IPS DF 4.7 (cell line): ENCODE measurements at regions not wholly inside any gene's neighbourhood (a gene's known extent, or its start where the extent isn't known, plus 50 kb on each side); places are given as distances from the start of the nearest gene placed in this dataset.

Experiments used
- DNase-seq: peaks from one replicate; pipeline ENCODE4 v3.0.0-alpha.2; 2013; ENCODE audit warnings: low spot score; ENCODE audit errors: extremely low read depth

DNA sequence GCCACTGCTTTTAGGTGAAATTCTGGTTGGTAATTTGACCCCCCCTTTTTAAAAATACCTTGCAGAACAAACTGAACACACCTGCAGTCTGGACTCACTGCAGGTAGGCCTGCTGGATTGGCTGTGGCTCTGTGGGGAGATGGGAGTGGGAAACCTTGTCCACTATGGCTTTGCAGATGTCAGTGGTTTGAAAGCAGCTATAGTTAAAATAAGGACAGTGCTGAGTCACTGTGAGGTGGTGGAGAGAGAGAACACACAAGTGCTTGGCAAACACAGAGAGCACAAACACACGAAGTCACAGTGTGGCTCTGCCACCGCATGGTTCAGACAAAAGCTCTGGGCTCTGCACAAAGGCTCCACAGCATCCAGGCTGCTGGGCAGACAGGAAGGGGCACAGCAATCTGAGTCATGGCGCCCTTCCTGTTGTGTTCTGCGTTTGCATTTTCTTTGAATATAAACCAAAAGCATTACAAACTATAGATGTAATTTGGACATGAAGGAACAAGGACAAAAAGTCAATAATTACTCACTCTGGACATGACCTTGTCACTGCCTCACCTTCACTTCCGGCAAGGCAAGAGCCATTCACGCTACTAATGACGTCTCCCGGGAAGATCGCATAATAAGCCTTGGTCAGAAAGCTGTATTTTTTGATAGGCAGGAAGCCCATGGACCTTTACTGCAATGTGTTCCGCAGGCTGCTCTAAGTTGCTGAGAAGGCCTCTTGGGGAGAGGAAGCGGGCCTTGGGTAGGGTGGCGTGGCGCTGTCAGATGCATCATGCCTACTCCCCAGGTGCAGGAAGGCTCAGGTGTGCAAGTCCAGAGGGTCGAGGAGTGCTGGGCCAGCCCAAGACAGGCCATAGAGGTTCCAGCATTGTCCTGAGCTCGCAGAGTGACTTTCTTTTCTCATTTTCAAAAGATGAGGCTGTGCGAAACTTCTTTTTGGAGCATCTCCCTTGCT is 60.1 kb upstream of the MED9 start:
- DNase-seq: no peak

DNA sequence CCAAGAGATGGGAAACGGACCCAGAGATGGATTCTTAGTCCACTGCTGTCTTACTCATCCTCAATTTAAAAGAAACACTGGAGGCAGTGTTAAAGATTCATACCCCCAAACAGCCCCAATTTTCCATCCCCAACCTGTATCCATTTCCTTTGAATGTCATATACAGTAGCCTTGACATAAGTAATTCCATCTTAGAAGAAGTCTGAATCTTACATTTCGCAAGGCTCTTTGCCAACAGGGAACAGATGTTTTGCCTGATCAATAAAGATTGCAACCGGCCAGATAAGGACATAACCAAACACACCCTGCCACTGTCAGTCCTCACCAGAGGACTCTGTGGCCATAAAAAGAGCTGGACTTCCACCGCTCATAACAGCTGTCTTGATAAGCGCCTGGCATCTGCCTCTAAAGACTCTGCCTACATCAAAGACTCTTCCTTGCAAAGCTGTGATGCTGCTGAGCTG is 59.0 kb upstream of the MED9 start:
- no peak for DNase-seq

DNA sequence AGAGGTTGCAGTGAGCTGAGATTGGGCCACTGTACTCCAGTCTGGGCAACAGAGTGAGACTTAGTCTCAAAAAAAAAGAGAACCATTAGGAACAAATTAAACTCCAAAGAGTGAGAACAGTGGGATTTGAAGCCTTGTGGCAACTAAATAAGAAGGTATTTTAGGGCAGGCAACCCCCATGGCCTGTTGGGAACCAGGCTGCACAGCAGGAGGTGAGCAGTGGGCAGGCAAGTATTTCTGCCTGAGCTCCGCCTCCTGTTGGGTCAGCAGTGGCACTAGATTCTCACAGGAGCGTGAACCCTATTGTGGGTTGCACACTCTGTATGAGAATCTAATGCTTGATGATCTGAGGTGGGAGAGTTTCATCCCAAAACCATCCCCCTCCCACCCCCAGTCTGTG is 57.6 kb upstream of the MED9 start:
- DNase-seq: no peak

DNA sequence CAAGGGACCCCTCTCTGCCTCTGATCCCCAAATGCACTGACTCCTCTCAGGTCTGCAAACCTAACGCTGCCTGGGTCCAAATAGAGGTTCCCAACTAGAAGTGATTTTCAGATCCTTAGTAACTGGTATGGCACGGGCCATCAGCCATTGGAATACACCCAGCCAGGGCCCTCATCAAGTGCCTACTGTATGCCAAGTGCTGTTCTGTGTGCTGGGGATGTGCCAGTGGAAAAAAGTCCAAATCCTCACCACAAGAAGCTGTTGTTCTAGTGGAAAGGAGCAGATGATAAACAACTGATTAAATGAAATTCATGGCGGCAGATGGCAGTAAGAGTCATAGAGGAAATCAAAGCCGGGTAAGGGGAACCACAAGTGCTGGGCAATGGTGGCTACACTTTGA is 57.2 kb upstream of the MED9 start:
- no peak for DNase-seq

DNA sequence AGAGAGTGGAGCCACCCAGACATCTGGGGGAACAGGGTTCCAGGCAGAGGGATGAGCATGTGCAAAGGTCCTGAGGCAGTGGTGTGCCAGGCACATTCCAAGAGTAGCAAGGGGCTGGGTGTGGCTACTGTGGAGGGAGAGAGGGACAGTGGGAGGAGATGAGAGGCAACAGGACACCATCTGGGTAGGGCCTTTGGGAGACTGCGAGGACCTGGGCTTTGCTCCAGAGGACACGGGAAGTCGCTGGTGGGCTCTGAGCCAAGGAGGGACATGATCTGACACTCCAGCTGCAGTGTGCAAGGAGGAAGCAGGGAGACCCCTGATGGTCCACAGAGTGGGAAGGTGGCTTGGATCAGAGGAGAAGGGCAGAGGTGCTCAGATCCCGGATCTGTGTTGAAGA is 56.7 kb upstream of the MED9 start:
- no peak for DNase-seq

DNA sequence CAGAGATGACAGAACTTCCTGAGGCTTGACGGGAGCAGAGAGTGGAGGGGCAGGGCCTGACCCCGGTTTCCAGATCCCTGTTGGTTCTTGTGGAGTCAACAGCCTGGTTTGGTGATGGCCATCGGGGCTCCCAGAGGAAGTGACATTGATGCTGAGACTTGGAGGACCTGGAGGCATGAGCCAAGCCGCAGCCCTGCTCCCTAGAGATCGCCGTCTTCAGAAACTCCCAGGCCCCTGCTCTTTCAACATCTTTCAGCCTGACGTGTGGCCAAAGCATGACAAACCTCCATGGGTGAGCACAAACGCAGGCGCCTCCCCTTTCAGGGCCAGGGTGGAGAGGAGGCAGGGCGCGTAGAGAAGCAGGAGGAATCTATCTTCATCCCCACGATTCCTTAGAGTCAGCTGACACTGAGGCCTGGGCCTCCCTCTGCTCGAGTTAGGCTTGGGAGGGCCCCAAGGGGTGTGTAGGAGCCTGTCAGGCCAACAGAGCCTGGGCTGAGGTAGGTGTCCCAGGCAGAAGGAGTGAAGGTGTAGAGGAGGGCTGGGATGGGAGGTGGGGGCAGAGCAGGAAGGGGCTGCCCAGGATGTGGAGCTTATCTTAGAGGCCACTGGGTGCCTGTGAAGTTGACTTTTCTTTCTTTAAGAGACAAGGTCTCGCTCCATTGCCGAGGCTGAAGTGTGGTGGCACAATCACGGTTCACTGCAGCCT is 56.1 kb upstream of the MED9 start:
- no peak for DNase-seq

DNA sequence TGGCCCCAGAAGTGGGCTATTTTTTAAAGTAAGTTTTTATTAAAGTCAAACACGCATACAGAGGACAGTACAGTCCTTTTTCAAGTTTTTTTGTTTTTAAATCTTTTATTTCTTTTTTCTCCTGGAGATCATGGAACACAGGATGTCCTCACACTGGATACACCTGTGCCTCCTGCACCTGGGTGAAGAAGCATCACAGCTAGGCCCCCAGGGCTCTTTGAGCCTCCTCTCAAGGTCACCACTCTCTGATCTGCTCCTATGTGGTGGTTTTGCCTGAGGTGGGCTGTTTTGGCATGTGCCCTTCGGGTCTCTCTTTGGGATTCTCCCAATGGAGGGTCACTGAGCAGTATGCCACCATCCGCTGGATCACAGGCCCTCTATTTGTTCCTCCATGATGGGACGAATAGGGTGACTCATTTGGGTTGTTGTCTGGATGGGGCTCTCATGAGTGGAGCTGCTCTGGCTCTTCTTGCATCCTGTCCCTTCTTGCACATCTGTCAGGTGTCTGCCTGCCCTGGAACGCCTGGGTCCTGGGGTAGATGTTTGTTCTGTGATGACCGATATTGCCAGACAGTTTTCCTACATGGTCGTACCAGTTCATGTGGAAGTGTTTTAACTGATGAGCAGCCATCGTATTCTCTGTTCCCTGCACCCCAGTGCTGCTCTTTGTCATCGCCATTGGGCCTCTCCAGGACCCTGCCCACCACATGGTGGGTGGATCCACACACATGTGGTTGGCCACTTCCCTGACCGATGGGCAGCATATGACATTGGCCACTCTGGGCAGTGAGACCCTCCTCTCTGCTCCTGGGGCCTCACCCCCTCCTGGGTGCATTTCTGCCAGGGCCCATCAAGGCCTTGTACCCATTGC is 55.2 kb upstream of the MED9 start:
- no peak for DNase-seq

DNA sequence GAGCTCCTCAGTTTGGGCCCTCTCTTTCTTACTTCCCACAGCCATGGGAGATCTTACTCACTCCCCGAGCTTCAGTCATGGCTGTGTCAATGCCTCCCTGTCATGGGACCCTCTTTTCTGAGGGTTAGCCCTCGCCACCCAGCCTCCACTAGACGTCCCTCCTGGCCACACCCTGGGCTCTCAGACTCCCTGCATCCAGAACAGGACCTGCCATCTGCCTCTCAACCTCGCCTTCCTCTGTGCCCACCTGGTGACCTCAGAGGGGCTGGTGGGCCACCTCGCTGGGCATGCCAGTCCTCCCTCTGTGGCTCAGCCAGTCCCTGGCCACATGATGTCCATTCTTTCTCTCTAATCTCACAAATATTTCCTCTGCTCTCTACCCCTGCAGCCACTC is 54.6 kb upstream of the MED9 start:
- no peak for DNase-seq

DNA sequence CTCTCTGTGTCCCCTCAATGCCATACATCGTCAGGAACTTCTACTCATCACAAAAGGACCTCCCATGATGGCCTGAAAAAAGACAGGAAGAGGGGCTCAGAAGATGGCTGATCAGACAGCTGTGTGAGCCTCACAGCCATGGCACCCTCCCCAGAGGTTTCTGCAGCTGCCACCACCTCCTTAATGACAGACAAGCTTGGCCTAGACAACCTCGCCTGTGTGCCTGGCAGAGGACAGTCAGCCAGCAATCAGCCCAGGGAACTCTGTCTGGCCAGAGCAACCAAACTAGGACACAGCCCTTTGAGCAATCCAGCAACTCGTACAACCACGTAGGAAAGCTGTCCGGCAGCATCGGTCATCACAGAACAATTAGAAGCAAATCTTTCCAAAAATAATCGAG is 54.2 kb upstream of the MED9 start:
- DNase-seq: no peak

DNA sequence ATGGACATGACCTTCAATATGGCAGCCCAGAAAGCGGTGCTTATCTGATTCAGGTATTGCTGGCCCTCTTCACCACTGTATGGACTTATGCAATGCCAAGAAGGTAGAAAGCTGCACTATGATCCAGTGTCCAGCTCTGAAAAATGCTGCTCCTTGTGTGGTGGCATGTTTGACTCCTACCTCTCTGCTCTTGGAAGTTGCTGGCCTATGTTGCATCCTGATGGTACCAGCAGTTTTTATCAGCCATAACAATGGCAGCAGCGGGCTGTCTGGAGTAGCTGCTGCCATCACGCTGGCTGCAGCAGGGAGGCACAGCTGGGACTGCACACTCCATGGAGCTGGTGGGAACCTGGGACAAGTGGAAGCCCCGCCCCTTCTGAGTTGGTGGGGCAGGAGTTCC is 53.1 kb upstream of the MED9 start:
- DNase-seq: no peak

DNA sequence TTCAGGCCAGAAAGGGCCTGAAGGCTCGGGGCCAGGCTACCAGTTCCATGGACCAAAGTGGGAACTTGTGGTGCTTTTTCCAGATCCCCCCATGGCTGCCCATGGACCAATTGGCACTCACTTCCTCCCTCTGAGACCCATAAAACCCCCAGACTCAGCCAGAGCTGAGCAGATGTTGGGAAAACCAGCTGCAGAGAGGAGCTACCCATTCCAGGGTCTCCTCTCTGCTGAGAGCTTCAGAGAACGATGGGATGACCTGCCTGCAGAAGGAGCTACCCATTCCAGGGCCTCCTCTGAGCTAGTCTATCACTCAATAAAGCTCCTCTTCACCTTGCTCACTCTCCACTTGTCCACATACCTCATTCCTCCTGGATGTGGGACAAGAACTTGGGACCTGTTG is 52.2 kb upstream of the MED9 start:
- no peak for DNase-seq

DNA sequence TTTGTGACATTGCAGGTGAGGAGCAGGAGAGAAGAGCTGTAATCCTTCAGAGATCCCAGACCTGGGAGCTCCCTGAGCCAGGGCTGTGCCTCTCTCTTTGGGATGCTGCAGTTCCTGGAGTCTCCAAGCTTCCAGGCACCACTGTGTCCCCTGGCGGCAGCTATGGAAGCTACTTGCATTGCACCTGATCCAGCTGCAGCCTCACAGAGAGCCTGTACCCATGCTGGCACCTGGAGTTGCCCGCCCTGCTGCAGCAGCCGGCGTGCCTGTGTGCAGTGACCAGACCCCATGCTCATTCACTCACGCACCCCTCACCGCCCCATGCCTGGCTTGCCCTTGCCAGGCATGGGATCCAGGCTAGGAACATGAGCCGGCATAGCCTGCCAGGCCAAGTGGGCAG is 51.8 kb upstream of the MED9 start:
- no peak for DNase-seq

DNA sequence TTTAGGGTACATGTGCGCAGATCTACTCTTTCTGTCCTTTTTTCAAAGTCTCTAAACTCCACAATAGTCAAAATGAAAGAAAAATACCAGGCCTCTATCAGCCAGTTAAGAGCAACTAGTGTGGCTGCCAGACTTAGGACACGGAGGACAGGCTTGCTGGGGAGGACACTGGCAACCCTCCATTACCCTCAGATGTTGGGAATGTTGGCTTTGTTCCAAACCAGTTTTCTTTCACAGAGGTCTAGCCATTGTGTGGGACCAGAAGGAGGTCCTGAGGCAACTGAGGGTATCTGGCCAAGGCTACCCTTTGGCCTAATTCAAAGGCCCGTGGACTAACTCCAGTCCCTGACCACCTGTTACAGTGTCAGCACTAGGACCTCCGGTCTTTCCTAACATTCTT is 51.2 kb upstream of the MED9 start:
- no peak for DNase-seq

DNA sequence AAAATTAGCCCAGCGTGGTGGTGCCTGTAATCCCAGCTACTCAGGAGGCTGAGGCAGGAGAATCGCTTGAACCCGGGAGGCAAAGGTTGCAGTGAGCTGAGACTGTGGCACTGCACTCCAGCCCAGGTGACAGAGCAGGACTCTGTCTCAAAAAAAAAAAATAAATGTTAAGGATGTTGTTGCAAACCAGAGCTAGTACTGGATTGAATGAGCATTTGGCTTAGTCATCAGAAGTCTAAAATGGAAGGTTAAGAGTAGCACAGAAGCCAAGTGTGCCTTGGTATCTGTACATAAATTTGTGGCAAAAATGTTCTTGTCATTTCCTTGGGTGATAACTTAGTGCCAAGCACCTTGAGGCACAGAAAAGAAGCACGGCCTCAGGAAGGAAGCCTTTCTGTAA is 50.6 kb upstream of the MED9 start:
- DNase-seq: no peak
